Ascending aorta (tissue), 2 donors: ENCODE measurements at regions not wholly inside any gene's neighbourhood (a gene's known extent, or its start where the extent isn't known, plus 50 kb on each side); places are given as distances from the start of the nearest gene placed in this dataset.

Experiments
- DNase-seq, 2 donors: peaks; one replicate each; pipeline ENCODE4 v3.0.0-alpha.2; 2019; ENCODE audit warnings: low spot score in 2 of 2
- H3K27ac ChIP-seq, 2 donors: fragments of 200-600 bp; sonication (generic); one replicate each; pipeline ENCODE4 v1.5.1; 2016 to 2017; ENCODE audit warnings: mild to moderate bottlenecking in 1 of 2
- H3K27me3 ChIP-seq: fragments of 200-600 bp; sonication (generic); one replicate; pipeline ENCODE4 v1.5.1; 2017
- H3K36me3 ChIP-seq, 2 donors: fragments of 200-600 bp; sonication (generic); one replicate each; pipeline ENCODE4 v1.5.1; 2016
- H3K4me1 ChIP-seq, 2 donors: fragments of 200-600 bp; sonication (generic); one replicate each; pipeline ENCODE4 v1.5.1; 2016 to 2017; ENCODE audit warnings: mild to moderate bottlenecking in 1 of 2
- H3K4me3 ChIP-seq, 2 donors: fragments of 200-600 bp; sonication (generic); one replicate each; pipeline ENCODE4 v1.5.1; 2016 to 2017; ENCODE audit warnings: mild to moderate bottlenecking in 1 of 2
- H3K9me3 ChIP-seq, 2 donors: fragments of 200-600 bp; sonication (generic); one replicate each; pipeline ENCODE4 v1.5.1; 2016
- CTCF ChIP-seq, 3 experiments: fragments of 200-600 bp in 2 of 3; fragments of 450-650 bp in 1 of 3; sonication (generic) in 2 of 3; IDR thresholded peaks; one replicate each; pipeline ENCODE4 v1.5.1; 2016 to 2019; ENCODE audit warnings: antibody characterized with exemption in 3 of 3, mild to moderate bottlenecking in 1 of 3, moderate library complexity in 1 of 3
- intact Hi-C: fragments of 100-400 bp; cut with DNase I; formaldehyde crosslinking; loops from one replicate; pipeline ENCODE4 v1.15.1; 2023

- Histone ChIP-seq H3K36me3 (no peaks in the 10 kb centered on the region), H3K27me3 (no peaks in the 10 kb centered on the region), H3K27ac (no peak overlapping the region), H3K4me3 (no peak overlapping the region), H3K4me1 (no peaks in the 10 kb centered on the region), H3K9me3 (no peaks in the 10 kb centered on the region)
- no peak for DNase-seq
- intact Hi-C loops: no loop called here
- TF ChIP-seq CTCF (IDR thresholded peaks at IDR 0.05): no peak
Observed at GRCh38 chr3:189103208-189103607, 68.6 kb upstream of the TPRG1 start.

GRCh38 chr3:189108067-189108466 lies 63.7 kb upstream of the TPRG1 start:
- Histone ChIP-seq H3K4me3 (no peak overlapping the region), H3K36me3 (no peaks in the 10 kb centered on the region), H3K4me1 (no peaks in the 10 kb centered on the region), H3K9me3 (peaks cover 0 to 9% of the 10 kb centered on the region in 2 donors), H3K27ac (no peak overlapping the region), H3K27me3 (no peaks in the 10 kb centered on the region)
- no peak for DNase-seq
- intact Hi-C loops: no loop called here
- TF ChIP-seq CTCF (IDR thresholded peaks at IDR 0.05): no peak

- H3K27me3 ChIP-seq: no peaks in the 10 kb centered on the region
- no peak for DNase-seq
- H3K4me3 ChIP-seq: no peak overlapping the region
- no peak for TF ChIP-seq CTCF (IDR thresholded peaks at IDR 0.05)
- no peaks in the 10 kb centered on the region for H3K36me3 ChIP-seq
- peaks cover 0 to 9% of the 10 kb centered on the region in 2 donors for H3K9me3 ChIP-seq
- no peak overlapping the region for H3K27ac ChIP-seq
- no peaks in the 10 kb centered on the region for H3K4me1 ChIP-seq
- intact Hi-C loops: no loop called here
Observed at GRCh38 chr3:189108735-189109134, 63.0 kb upstream of the TPRG1 start.

- Histone ChIP-seq H3K36me3 (no peaks in the 10 kb centered on the region), H3K4me3 (no peak overlapping the region), H3K27me3 (no peaks in the 10 kb centered on the region), H3K4me1 (no peaks in the 10 kb centered on the region), H3K27ac (no peak overlapping the region), H3K9me3 (peaks cover 0 to 9% of the 10 kb centered on the region in 2 donors)
- intact Hi-C loops: no loop called here
- DNase-seq: no peak
- no peak for TF ChIP-seq CTCF (IDR thresholded peaks at IDR 0.05)
Observed at GRCh38 chr3:189109145-189109544, 62.6 kb upstream of the TPRG1 start.

GRCh38 chr3:189117087-189117486 lies 54.7 kb upstream of the TPRG1 start:
- no peaks in the 10 kb centered on the region for H3K27me3 ChIP-seq
- intact Hi-C loops: no loop called here
- H3K9me3 ChIP-seq: peaks cover 0 to 2% of the 10 kb centered on the region in 2 donors
- no peaks in the 10 kb centered on the region for H3K36me3 ChIP-seq
- no peak for TF ChIP-seq CTCF (IDR thresholded peaks at IDR 0.05)
- DNase-seq: no peak
- no peak overlapping the region for H3K4me3 ChIP-seq
- peaks cover 0 to 6% of the 10 kb centered on the region in 2 donors for H3K4me1 ChIP-seq
- H3K27ac ChIP-seq: no peak overlapping the region

- TF ChIP-seq CTCF (IDR thresholded peaks at IDR 0.05): no peak
- no peaks in the 10 kb centered on the region for H3K36me3 ChIP-seq
- intact Hi-C loops: no loop called here
- H3K27me3 ChIP-seq: no peaks in the 10 kb centered on the region
- no peak overlapping the region for H3K4me3 ChIP-seq
- H3K27ac ChIP-seq: no peak overlapping the region
- DNase-seq: no peak
- no peaks in the 10 kb centered on the region for H3K9me3 ChIP-seq
- peaks cover 2 to 6% of the 10 kb centered on the region in 2 donors for H3K4me1 ChIP-seq
Observed at GRCh38 chr3:189118896-189119295, 52.9 kb upstream of the TPRG1 start.
